H9 (cell line): ENCODE measurements at regions not wholly inside any gene's neighbourhood (a gene's known extent, or its start where the extent isn't known, plus 50 kb on each side); places are given as distances from the start of the nearest gene placed in this dataset.

Experiments
- DNase-seq: peaks from one replicate; pipeline ENCODE4 v3.0.0-alpha.2; 2017
- H2AFZ ChIP-seq: one replicate; pipeline ENCODE4 v1.6.1; 2013; ENCODE audit warnings: mild to moderate bottlenecking, low read length, control low read depth, moderate library complexity
- H2AK5ac ChIP-seq: 2 replicates; pipeline ENCODE4 v1.6.1; 2013; ENCODE audit warnings: low read length, control low read depth, mixed read lengths; ENCODE audit not compliant: insufficient read length
- H2BK120ac ChIP-seq: one replicate; pipeline ENCODE4 v1.6.1; 2013; ENCODE audit warnings: low read depth, mild to moderate bottlenecking, low read length, control low read depth, inconsistent platforms; ENCODE audit not compliant: poor library complexity, severe bottlenecking
- H2BK12ac ChIP-seq: 2 replicates; pipeline ENCODE4 v1.6.1; 2013; ENCODE audit warnings: low read length, control low read depth, mixed read lengths, low read depth; ENCODE audit not compliant: insufficient read length
- H2BK15ac ChIP-seq: 2 replicates; pipeline ENCODE4 v1.6.1; 2013; ENCODE audit warnings: low read depth, low read length, control low read depth
- H2BK20ac ChIP-seq: one replicate; pipeline ENCODE4 v1.6.1; 2013; ENCODE audit warnings: low read depth, mild to moderate bottlenecking, low read length, control low read depth, inconsistent platforms; ENCODE audit not compliant: poor library complexity, severe bottlenecking
- H2BK5ac ChIP-seq: 2 replicates; pipeline ENCODE4 v1.6.1; 2013; ENCODE audit warnings: low read length, control low read depth, mixed read lengths; ENCODE audit not compliant: insufficient read length
- H3K14ac ChIP-seq: 2 replicates; pipeline ENCODE4 v1.6.1; 2013; ENCODE audit warnings: low read length, control low read depth; ENCODE audit not compliant: insufficient read depth
- H3K18ac ChIP-seq: 2 replicates; pipeline ENCODE4 v1.6.1; 2013; ENCODE audit warnings: low read depth, mild to moderate bottlenecking, mixed read lengths, low read length, control low read depth; ENCODE audit not compliant: insufficient read length
- H3K23ac ChIP-seq: 2 replicates; pipeline ENCODE4 v1.6.1; 2013; ENCODE audit warnings: low read length, control low read depth, mixed read lengths, low read depth; ENCODE audit not compliant: insufficient read length
- H3K23me2 ChIP-seq: 2 replicates; pipeline ENCODE4 v1.6.1; 2013; ENCODE audit warnings: low read depth, mild to moderate bottlenecking, mixed read lengths, low read length, control low read depth; ENCODE audit not compliant: insufficient read length, poor library complexity, severe bottlenecking
- H3K27ac ChIP-seq: 2 replicates; pipeline ENCODE4 v1.5.1; 2013; ENCODE audit warnings: low read length, control low read depth, mixed read lengths, low read depth; ENCODE audit not compliant: insufficient read length
- H3K27me3 ChIP-seq: 2 replicates; pipeline ENCODE4 v1.6.1; 2013; ENCODE audit warnings: low read length, control low read depth, inconsistent platforms; ENCODE audit not compliant: insufficient read depth
- H3K4ac ChIP-seq: 2 replicates; pipeline ENCODE4 v1.6.1; 2013; ENCODE audit warnings: low read depth, mild to moderate bottlenecking, control low read depth, inconsistent platforms, low read length, moderate library complexity
- H3K4me1 ChIP-seq: 2 replicates; pipeline ENCODE4 v1.6.1; 2013; ENCODE audit warnings: low read length, control low read depth, inconsistent platforms; ENCODE audit not compliant: insufficient read depth
- H3K4me2 ChIP-seq: 2 replicates; pipeline ENCODE4 v1.6.1; 2013; ENCODE audit warnings: low read length, control low read depth, mixed read lengths; ENCODE audit not compliant: insufficient read length, insufficient read depth
- H3K56ac ChIP-seq: 2 replicates; pipeline ENCODE4 v1.6.1; 2013; ENCODE audit warnings: low read depth, mild to moderate bottlenecking, mixed read lengths, low read length, control low read depth; ENCODE audit not compliant: insufficient read length
- H3K79me1 ChIP-seq: 2 replicates; pipeline ENCODE4 v1.6.1; 2013; ENCODE audit warnings: low read depth, mild to moderate bottlenecking, moderate library complexity, low read length, control low read depth, inconsistent platforms; ENCODE audit not compliant: insufficient read depth, poor library complexity, severe bottlenecking
- H3K79me2 ChIP-seq: 2 replicates; pipeline ENCODE4 v1.6.1; 2013; ENCODE audit warnings: low read length, control low read depth, inconsistent platforms; ENCODE audit not compliant: insufficient read depth
- H3K9ac ChIP-seq: 2 replicates; pipeline ENCODE4 v1.6.1; 2013; ENCODE audit warnings: low read length, control low read depth, mixed read lengths; ENCODE audit not compliant: insufficient read length; ENCODE audit errors: extremely low read depth
- H3K9me3 ChIP-seq: one replicate; pipeline ENCODE4 v1.6.1; 2013; ENCODE audit warnings: low read depth, low read length, inconsistent platforms; ENCODE audit not compliant: control insufficient read depth
- H3T11ph ChIP-seq: one replicate; pipeline ENCODE4 v1.6.1; 2013; ENCODE audit warnings: mild to moderate bottlenecking, low read length, control low read depth, inconsistent platforms
- H4K20me1 ChIP-seq: one replicate; pipeline ENCODE4 v1.6.1; 2013; ENCODE audit not compliant: control insufficient read depth, insufficient read length, insufficient read depth
- H4K5ac ChIP-seq: 2 replicates; pipeline ENCODE4 v1.6.1; 2013; ENCODE audit warnings: low read depth, mild to moderate bottlenecking, mixed read lengths, low read length, control low read depth; ENCODE audit not compliant: insufficient read length
- H4K8ac ChIP-seq: replicated peaks from 2 replicates; pipeline ENCODE4 v1.6.1; 2013; ENCODE audit warnings: low read length, control low read depth, mixed read lengths, low read depth; ENCODE audit not compliant: insufficient read length
- H4K91ac ChIP-seq: 2 replicates; pipeline ENCODE4 v1.6.1; 2013; ENCODE audit warnings: low read depth, mild to moderate bottlenecking, moderate library complexity, mixed read lengths, low read length, control low read depth; ENCODE audit not compliant: insufficient read length
- H3K27ac Mint-ChIP-seq, 3 experiments: 2 replicates in 2 of 3; 3 replicates in 1 of 3; pipeline ENCODE4 v1.8.0; 2020 to 2021; ENCODE audit warnings: mixed read lengths in 3 of 3, mild to moderate bottlenecking in 1 of 3, moderate library complexity in 1 of 3
- H3K27me3 Mint-ChIP-seq: 2 replicates; pipeline ENCODE4 v1.8.0; 2021; ENCODE audit warnings: low read depth, mild to moderate bottlenecking, moderate library complexity, mixed read lengths
- H3K36me3 Mint-ChIP-seq, 3 experiments: 2 replicates in 2 of 3; 3 replicates in 1 of 3; pipeline ENCODE4 v1.8.0; 2020 to 2021; ENCODE audit warnings: low read depth in 3 of 3, mixed read lengths in 3 of 3; ENCODE audit not compliant: insufficient read depth in 1 of 3
- H3K4me1 Mint-ChIP-seq, 2 experiments: 2 replicates each; pipeline ENCODE4 v1.8.0; 2020; ENCODE audit warnings: mixed read lengths in 2 of 2
- H3K4me3 Mint-ChIP-seq, 2 experiments: 2 replicates in 1 of 2; 3 replicates in 1 of 2; pipeline ENCODE4 v1.8.0; 2020 to 2021; ENCODE audit warnings: mild to moderate bottlenecking in 2 of 2, mixed read lengths in 2 of 2, moderate library complexity in 1 of 2
- H3K9me3 Mint-ChIP-seq, 2 experiments: 2 replicates in 1 of 2; 3 replicates in 1 of 2; pipeline ENCODE4 v1.8.0; 2020; ENCODE audit warnings: mild to moderate bottlenecking in 2 of 2, mixed read lengths in 2 of 2, moderate library complexity in 1 of 2
- CTCF ChIP-seq: fragments of 200-600 bp; sonication (generic); conservative IDR thresholded peaks from 3 replicates; pipeline ENCODE4 v1.8.0; 2021; ENCODE audit warnings: antibody characterized with exemption, mild to moderate bottlenecking
- WGBS: extraction: QIAGEN DNeasy Blood & Tissue Kit; methylation state at CpG from one replicate; pipeline ENCODE4 v1.1.7; 2013; ENCODE audit warnings: missing lambda C conversion rate, low lambda C conversion rate, mixed read lengths; ENCODE audit not compliant: insufficient read length; ENCODE audit errors: extremely low coverage; 5-methylcytosine and 5-hydroxymethylcytosine counted together

GRCh38 chr4:105092768-105093167 is 53.9 kb upstream of the TET2 start:
- Mint-ChIP-seq H3K36me3 (peaks cover 0 to 2% (median 0%) of the 10 kb centered on the region in 3 experiments; a peak in 3 of 7 replicates), H3K4me1 (peaks cover 6 to 11% of the 10 kb centered on the region in 2 experiments; a peak in 2 of 4 replicates), H3K9me3 (peaks cover 6 to 11% of the 10 kb centered on the region in 2 experiments; a peak in 3 of 5 replicates), H3K27ac (no peak overlapping the region), H3K4me3 (no peak overlapping the region), H3K27me3 (no peaks in the 10 kb centered on the region)
- Histone ChIP-seq H4K91ac (no peak overlapping the region), H3K14ac (no peak overlapping the region), H3K56ac (no peak overlapping the region), H3K23ac (no peak overlapping the region), H2AFZ (no peak overlapping the region), H3K27me3 (no peaks in the 10 kb centered on the region), H2BK120ac (no peak overlapping the region), H3K23me2 (no peaks in the 10 kb centered on the region), H4K8ac (no peak overlapping the region), H4K20me1 (no peaks in the 10 kb centered on the region), H2AK5ac (no peak overlapping the region), H3K18ac (no peak overlapping the region), H4K5ac (no peak overlapping the region), H3K4me1 (no peaks in the 10 kb centered on the region), H3T11ph (no peak overlapping the region), H2BK15ac (no peak overlapping the region), H2BK12ac (no peak overlapping the region), H2BK20ac (no peak overlapping the region), H2BK5ac (no peak overlapping the region), H3K4ac (no peak overlapping the region), H3K9me3 (no peaks in the 10 kb centered on the region), H3K9ac (no peak overlapping the region), H3K4me2 (no peak overlapping the region), H3K79me2 (no peaks in the 10 kb centered on the region), H3K79me1 (no peaks in the 10 kb centered on the region), H3K27ac (no peak overlapping the region)
- no peak for DNase-seq
- no CpG with 5 or more reads among the region's 1 CpG for WGBS
- no peak for TF ChIP-seq CTCF
